ENCODE measurements at regions not wholly inside any gene's neighbourhood (a gene's known extent, or its start where the extent isn't known, plus 50 kb on each side); places are given as distances from the start of the nearest gene placed in this dataset.

GRCh38 chr4:64682481-64682880 lies 273.2 kb upstream of the TECRL start:
- TF ChIP-seq CTCF (conservative IDR thresholded peaks at IDR 0.05; ENCODE audit: low read depth, low read length), result no peak
- TF ChIP-seq RAD21 (IDR thresholded peaks at IDR 0.05; ENCODE audit: low read length), result no peak
- TF ChIP-seq POLR2A (IDR thresholded peaks at IDR 0.05; ENCODE audit: low read depth, low read length), result no peak
- TF ChIP-seq CEBPB (IDR thresholded peaks at IDR 0.05; ENCODE audit: low read depth, low read length), result no peak
- no peak for TF ChIP-seq NFE2L2 (IDR thresholded peaks at IDR 0.05; ENCODE audit: low read depth, low read length)
- no peak for TF ChIP-seq FOS (IDR thresholded peaks at IDR 0.05; ENCODE audit: low read depth, low read length)

All from IMR-90 (cell line).